ENCODE measurements at regions not wholly inside any gene's neighbourhood (a gene's known extent, or its start where the extent isn't known, plus 50 kb on each side); places are given as distances from the start of the nearest gene placed in this dataset.

GRCh38 chr4:101563126-101563525 is 215.8 kb upstream of the PPP3CA start:
- no peak for DNase-seq

GRCh38 chr4:101556842-101557241 is 209.5 kb upstream of the PPP3CA start:
- peak; percentile 63 for DNase-seq

- no peak for DNase-seq
Measured at GRCh38 chr4:101555341-101555880, 208.1 kb upstream of the PPP3CA start.

GRCh38 chr4:101540336-101540735 is 193.0 kb upstream of the PPP3CA start:
- DNase-seq = peak; percentile 53

GRCh38 chr4:101528526-101528925 is 181.2 kb upstream of the PPP3CA start:
- no peak for DNase-seq

GRCh38 chr4:101527188-101527587 is 179.9 kb upstream of the PPP3CA start:
- DNase-seq = peak; percentile 36

- DNase-seq = no peak
Measured at GRCh38 chr4:101515566-101515965, 168.2 kb upstream of the PPP3CA start.

- DNase-seq = no peak
Measured at GRCh38 chr4:101515099-101515498, 167.8 kb upstream of the PPP3CA start.

GRCh38 chr4:101512416-101512815 is 165.1 kb upstream of the PPP3CA start:
- DNase-seq = no peak

- no peak for DNase-seq
Measured at GRCh38 chr4:101501421-101501820, 154.1 kb upstream of the PPP3CA start.

- no peak for DNase-seq
Measured at GRCh38 chr4:101500742-101501141, 153.4 kb upstream of the PPP3CA start.

GRCh38 chr4:101475246-101475645 is 127.9 kb upstream of the PPP3CA start:
- no peak for DNase-seq

- DNase-seq = no peak
Measured at GRCh38 chr4:101471201-101471600, 123.9 kb upstream of the PPP3CA start.

- no peak for DNase-seq
Measured at GRCh38 chr4:101464596-101464995, 117.3 kb upstream of the PPP3CA start.

GRCh38 chr4:101458914-101459313 is 111.6 kb upstream of the PPP3CA start:
- DNase-seq = peak; percentile 57

- DNase-seq = no peak
Measured at GRCh38 chr4:101458473-101458872, 111.1 kb upstream of the PPP3CA start.

- no peak for DNase-seq
Measured at GRCh38 chr4:101451086-101451485, 103.8 kb upstream of the PPP3CA start.

- DNase-seq = no peak
Measured at GRCh38 chr4:101441446-101441845, 94.1 kb upstream of the PPP3CA start.

GRCh38 chr4:101439926-101440325 is 92.6 kb upstream of the PPP3CA start:
- no peak for DNase-seq

GRCh38 chr4:101421386-101421785 is 74.1 kb upstream of the PPP3CA start:
- no peak for DNase-seq

- no peak for DNase-seq
Measured at GRCh38 chr4:101420661-101421060, 73.3 kb upstream of the PPP3CA start.

GRCh38 chr4:101419336-101420135 is 72.2 kb upstream of the PPP3CA start:
- peak; percentile 4 for DNase-seq

- DNase-seq = no peak
Measured at GRCh38 chr4:101418466-101418865, 71.1 kb upstream of the PPP3CA start.

- no peak for DNase-seq
Measured at GRCh38 chr4:101418055-101418454, 70.7 kb upstream of the PPP3CA start.

GRCh38 chr4:101417046-101417445 is 69.7 kb upstream of the PPP3CA start:
- DNase-seq = no peak
